HCT116 (cell line): ENCODE measurements at regions not wholly inside any gene's neighbourhood (a gene's known extent, or its start where the extent isn't known, plus 50 kb on each side); places are given as distances from the start of the nearest gene placed in this dataset.
"Not testable (repeated sequence)": the region's sequence is repeated elsewhere in the genome, so short reads cannot be mapped to it uniquely, and the experiment has no call there.

ENCODE experiments used
- ATF3 ChIP-seq: IDR thresholded peaks from 2 replicates; pipeline ENCODE4 v1.6.1; 2012
- CTCF ChIP-seq, 3 experiments: fragments of 200-600 bp in 1 of 3; sonication (generic) in 1 of 3; IDR thresholded peaks in 2 of 3; conservative IDR thresholded peaks in 1 of 3; 2 replicates each; pipeline ENCODE4 v1.5.1; 2012 to 2017; ENCODE audit warnings: low read depth in 2 of 3, low read length in 2 of 3, antibody characterized with exemption in 1 of 3, borderline replicate concordance in 1 of 3, control low read depth in 1 of 3, mild to moderate bottlenecking in 1 of 3, mixed read lengths in 1 of 3, mixed run types in 1 of 3, moderate library complexity in 1 of 3; ENCODE audit not compliant: insufficient read depth in 1 of 3
- EZH2phosphoT487 ChIP-seq: fragments of 200-600 bp; IDR thresholded peaks from 2 replicates; pipeline ENCODE4 v1.6.1; 2018; ENCODE audit warnings: antibody characterized with exemption, borderline replicate concordance
- JUND ChIP-seq: IDR thresholded peaks from 2 replicates; pipeline ENCODE4 v1.6.1; 2012
- POLR2A ChIP-seq: IDR thresholded peaks from 2 replicates; pipeline ENCODE4 v1.7.0; 2011; ENCODE audit warnings: borderline replicate concordance; ENCODE audit not compliant: insufficient read depth, insufficient read length; ENCODE audit errors: extremely low read depth
- RAD21 ChIP-seq: IDR thresholded peaks from 2 replicates; pipeline ENCODE4 v1.6.1; 2012; ENCODE audit warnings: low read depth, mild to moderate bottlenecking
- SIN3A ChIP-seq: IDR thresholded peaks from 2 replicates; pipeline ENCODE4 v1.6.1; 2012; ENCODE audit warnings: low read depth

- not testable (repeated sequence) for TF ChIP-seq CTCF (IDR thresholded peaks at IDR 0.05 in 2 of 3, conservative IDR thresholded peaks at IDR 0.05 in 1 of 3; ENCODE audit: borderline replicate concordance in 1 of 3, insufficient read depth in 1 of 3, low read depth in 2 of 3, low read length in 2 of 3); RAD21; POLR2A; JUND; SIN3A; EZH2phosphoT487; ATF3
These were observed 1707.8 kb downstream of the SPATA31A7 start for GRCh38 chr9:62897411-62898225.
